SH-SY5Y (cell line): ENCODE measurements at regions not wholly inside any gene's neighbourhood (a gene's known extent, or its start where the extent isn't known, plus 50 kb on each side); places are given as distances from the start of the nearest gene placed in this dataset.

ENCODE experiments used
- GATA2 ChIP-seq: IDR thresholded peaks from 2 replicates; pipeline ENCODE4 v1.6.1; 2011; ENCODE audit warnings: mild to moderate bottlenecking, low read depth, low read length
- GATA3 ChIP-seq: IDR thresholded peaks from 2 replicates; pipeline ENCODE4 v1.6.1; 2011; ENCODE audit warnings: low read depth, mild to moderate bottlenecking, low read length, moderate library complexity

DNA sequence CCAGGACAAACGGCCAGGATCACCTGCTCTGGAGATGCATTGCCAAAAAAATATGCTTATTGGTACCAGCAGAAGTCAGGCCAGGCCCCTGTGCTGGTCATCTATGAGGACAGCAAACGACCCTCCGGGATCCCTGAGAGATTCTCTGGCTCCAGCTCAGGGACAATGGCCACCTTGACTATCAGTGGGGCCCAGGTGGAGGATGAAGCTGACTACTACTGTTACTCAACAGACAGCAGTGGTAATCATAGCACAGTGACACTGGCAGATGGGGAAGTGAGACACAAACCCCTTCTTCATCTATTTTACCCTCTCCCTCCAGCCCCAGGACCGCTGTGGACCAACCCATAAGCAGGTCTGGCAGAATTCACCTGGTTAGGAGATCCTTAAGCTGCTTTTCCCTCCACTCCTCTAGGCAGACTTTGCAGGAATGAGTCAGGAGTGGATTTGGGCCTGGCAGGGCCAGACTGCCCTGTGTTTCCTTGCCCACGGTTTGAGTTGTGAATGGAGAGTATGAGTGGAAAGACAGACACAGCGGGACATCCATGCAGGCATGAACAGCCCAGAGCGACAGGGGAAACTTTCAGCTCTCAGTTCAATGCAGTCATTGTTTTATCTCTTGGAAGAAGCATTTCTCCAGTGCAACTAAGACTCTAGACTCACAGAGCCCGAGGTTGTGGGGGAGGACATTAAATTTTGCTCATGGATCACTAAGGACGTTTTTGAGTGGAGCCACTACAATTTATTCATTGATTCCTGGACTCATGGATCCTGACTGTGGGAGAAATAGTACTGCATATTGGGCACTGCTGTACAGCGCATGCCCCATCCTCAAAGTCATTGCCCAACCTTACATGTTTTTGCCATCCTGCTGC, 75.3 kb upstream of the IGLL5 start:
- no peak for TF ChIP-seq GATA2
- no peak for TF ChIP-seq GATA3

DNA sequence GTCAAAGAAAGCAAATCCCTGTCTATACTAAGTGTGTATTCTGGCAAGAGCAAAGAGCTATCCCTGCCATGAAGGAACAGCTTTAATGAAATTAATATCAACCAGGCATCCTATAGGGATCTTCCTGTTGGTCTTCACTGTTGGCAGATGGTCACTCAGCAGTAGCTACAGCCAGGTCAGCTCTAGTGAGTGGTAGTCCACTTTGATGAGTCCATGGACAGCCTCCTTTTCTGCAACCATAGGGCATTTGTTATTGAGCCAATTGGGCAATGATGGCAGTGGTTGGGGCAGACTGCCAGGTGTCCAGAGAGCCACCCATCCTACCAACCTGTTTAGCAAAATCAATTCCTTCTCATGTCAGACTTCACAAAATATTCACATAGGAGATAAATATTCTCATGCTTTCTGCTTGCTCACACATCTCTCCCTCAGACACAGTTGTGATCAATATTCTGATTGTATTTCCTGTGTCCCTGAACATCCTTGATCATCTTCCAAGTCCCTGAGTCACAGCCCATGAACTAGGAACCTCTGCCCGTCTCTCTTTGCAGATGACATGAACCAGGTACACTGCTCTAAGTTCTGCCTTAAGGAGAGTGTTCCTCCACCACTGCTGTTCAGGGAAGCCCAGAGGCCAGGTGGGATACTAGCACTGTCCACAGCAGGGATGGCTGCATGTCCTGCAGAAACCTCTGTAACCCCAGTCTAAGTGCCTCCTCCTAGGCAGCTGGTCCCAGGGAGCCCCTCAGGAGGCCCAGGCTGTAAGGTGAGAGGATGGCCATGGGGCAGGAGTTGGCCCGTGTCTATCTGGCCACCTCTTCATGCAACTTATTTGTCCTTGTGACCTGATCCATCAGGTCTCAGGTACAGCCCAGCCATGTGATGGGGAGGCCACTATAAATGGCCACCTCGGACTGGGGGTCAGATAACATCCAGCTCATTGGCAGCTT, 74.2 kb upstream of the IGLL5 start:
- TF ChIP-seq GATA2 (no peak), GATA3 (no peak)

DNA sequence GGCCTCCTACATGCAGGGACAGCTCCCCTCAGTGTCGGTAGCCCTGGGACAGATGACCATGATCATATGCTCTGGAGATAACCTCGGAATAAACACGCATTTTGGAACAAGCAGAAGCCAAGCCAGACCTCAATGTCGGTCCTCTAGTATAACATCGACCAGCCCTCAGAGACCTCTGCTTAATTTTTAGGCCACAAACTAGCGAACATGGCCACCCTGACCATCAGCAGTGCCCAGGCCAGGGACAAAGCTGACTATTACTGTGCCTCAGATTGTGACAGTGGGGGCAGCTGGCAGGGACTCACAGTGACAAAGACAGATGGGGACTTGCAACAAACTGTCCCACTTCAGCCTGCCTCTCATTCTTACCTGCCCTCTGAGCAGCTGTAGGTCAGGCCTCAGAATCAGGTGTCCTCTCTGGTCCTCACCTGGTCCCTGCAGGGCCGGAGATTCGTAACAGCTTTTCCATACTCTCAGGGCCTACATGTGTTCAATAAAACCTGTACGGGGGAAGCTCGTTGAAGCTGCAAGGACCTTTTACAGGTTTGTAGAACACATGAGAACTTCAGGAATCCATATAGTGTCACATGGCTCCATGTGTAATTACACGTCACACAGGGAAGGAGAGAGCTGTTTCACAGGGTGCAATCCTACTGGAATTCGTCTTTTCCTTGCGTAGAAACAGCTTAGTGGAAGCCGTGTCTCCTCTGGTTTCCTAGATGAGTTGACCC, 72.8 kb upstream of the IGLL5 start:
- no peak for TF ChIP-seq GATA2
- no peak for TF ChIP-seq GATA3

DNA sequence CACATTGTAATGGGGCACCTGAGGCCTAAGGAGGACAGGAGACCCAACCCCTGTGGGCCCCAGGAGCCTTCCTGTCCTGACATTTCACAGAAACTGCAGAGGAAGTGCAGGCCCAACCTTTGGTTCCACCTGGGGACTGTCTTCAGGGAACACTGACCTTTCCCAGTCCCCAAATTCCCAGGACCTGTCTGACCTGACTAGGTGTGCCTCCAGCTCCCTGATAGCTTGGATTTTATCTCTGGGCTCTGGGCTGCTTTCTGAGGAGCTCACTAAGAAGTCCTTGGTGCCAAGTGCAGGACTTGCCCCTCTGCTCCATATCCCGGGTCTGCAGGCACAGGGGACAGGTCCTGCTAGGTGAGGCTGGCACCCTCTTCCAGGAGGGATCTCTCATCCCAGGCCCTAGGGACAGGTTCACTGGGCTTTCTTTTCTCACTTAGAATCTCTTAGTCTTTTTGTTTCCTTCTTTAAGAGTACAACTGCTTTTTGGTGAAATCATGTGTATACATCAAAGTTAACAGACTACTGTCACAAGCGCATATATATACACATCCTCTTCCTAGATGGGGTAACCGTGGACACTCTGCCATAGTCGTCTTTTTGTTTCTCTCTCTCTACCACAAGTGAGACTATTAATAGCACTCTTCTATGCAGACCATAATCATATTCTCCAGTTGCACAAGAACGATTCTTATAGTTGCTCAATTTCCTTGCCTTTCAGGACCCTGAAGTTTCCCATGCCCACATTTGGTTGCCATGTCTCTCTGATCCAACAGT, 72.0 kb upstream of the IGLL5 start:
- no peak for TF ChIP-seq GATA2
- no peak for TF ChIP-seq GATA3

DNA sequence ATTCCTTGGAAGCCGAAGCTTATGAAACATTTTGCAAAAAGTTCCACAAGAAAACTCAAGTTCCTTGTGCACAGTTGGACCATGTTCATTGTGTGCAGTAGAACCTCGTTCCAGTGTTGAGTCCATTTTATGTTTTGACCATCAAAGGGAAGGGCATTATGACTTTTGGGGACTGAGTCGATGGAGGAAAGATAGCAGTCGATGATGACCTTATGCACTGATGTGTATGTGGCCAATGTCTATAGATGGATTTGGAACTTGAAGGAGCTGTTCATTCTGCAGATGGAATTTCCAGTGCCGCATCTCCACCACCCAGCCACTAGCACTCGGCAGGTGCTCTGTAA, 71.5 kb upstream of the IGLL5 start:
- TF ChIP-seq GATA3 (no peak), GATA2 (no peak)

DNA sequence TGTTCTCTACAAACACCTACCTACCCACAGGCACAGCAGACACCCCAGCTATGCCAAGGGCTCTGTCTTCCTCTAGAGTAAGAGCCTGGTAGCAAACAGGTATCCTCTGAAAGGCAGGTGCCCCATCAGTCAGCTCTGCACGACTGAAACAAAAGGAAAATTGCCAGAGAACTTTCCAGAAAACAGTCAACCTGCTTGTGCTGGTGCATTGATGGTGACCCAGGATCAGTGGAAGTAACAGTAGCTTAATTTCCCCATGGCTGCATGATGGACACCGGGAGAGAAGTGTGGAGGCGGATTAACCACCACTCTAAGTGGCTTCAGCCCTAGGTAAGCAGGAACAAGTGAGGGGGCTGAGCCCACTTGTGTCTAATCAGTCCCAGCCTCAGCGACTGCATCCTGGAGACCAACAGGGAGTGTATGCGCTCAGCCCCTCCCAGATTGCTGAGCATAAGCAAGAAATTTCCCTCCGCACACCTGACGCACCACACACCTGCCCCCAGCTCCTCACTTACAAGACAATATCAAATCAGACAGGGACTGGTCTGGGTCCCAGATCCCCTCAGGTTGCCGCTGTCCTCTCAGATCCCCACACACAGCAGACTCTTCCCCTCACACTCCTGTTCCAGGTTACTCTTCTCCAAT, 70.7 kb upstream of the IGLL5 start:
- no peak for TF ChIP-seq GATA3
- no peak for TF ChIP-seq GATA2

DNA sequence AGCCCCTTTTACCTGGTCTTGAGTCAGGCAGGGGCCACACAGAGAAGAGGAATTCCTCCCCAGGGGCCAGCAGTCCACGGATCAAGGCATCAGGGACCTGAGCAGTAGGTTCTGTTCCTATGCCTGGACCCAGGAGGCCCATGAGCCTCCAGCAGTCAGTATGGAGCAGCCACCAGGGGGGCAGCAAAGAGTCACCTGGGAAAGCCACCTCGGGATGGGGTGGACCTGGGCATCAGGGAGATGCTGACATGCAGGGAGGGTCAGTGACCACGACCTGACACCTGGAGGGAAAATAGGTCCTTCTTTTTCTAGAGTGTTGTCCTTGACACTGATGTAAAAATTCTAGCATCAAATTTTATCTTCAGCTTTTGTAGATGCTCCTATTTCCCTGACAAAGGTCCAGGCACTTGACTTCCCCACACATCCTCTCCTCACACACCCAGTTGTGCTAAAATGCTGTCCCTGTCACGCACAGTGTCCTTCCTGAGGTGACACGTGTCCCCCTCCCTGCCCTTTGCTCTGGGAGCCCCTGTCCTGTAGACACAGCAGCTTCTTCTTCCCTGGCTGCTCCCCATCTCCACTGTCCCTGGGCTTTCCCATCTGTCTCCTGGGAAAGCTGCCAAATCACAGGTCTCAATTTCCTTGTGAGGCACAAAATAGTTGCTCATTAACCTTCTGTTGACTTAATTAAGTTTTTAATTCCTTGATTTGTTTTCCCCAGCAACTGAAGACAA, 70.0 kb upstream of the IGLL5 start:
- no peak for TF ChIP-seq GATA2
- no peak for TF ChIP-seq GATA3

DNA sequence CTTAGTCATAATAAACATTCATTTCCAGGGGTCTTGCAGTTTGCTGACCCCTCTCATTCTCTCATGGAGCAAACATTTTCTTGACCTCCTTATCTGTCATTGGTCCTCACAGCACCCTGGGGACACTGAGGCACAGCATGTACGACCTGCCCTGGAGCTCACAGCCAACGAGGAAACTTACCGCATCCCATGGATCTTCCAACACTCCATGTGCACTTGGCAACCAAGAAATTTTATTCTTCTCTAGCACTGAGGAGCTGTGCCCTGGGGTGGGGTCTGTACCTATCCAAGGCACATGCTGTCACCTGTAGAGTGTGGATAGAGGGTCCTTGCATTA, 69.4 kb upstream of the IGLL5 start:
- no peak for TF ChIP-seq GATA2
- no peak for TF ChIP-seq GATA3

DNA sequence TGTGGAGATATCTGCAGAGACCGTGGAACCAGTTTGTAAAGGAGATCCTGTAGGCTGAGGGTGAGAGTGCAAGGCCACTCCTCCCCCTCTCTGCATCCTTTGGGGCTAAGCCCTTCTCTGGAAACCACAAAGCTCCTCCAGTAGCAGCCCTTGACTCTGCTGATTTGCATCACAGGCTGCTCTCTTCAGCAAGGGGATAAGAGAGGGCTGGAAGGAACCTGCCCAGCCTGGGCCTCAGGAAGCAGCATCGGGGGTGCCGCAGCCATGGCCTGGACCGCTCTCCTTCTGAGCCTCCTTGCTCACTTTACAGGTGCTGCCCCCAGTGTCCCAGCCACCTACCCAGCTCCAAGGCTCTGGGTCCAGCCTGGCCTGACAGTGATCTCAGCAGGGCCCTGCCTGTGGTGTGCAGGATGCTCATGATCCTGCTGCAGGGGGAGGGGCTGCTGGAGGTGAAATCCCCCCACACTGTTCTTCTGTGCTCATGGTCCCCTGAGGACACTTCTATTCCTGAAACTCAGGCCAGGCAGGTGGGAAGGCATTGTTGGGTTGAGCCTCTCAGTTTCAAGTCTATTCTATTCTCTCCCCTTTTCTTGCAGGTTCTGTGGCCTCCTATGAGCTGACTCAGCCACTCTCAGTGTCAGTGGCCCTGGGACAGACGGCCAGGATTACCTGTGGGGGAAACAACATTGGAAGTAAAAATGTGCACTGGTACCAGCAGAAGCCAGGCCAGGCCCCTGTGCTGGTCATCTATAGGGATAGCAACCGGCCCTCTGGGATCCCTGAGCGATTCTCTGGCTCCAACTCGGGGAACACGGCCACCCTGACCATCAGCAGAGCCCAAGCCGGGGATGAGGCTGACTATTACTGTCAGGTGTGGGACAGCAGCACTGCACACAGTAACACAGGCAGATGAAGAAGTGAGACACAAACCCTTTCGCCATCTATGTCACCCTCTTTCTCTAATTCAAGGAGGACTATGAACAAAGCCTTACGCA, 68.5 kb upstream of the IGLL5 start:
- no peak for TF ChIP-seq GATA2
- no peak for TF ChIP-seq GATA3

DNA sequence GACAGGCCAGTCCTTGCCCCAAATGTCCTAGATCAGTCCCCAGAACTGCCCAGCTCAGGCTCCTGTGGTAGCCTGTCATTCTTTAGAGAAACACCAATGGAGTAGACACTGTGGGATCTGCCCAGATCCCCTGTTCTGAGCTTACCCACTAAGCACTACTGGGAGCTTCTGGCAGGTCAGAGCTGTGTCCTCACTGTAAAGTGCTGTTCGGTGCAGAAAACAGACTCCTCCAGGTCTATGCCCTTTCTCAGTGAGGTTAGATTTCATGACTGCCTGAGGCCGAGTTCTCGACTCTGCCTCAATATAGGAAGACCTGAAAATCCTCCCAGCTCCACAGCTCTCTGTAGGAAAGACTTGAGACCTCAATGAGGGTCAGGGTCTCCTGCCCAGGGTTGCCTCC, 67.5 kb upstream of the IGLL5 start:
- TF ChIP-seq GATA2 (no peak), GATA3 (no peak)

DNA sequence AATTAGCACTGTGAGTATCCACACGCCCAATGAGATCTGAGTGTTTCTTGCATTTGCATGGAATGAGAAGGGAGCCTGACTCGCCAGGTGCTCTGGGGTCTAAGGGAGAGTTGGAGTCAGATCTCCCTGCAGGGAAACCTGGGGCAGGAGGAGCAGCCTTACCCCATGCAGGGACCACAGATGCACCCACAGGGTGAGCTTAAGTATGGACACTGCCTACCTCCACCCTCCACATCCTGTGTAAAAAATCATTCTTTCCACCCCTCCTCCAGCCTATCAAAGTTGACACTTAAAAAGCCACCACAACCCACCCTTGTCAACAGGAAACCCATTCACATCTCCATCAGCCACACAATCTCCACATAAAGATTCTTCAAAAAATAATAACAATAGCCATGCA, 67.0 kb upstream of the IGLL5 start:
- no peak for TF ChIP-seq GATA3
- TF ChIP-seq GATA2, result no peak

DNA sequence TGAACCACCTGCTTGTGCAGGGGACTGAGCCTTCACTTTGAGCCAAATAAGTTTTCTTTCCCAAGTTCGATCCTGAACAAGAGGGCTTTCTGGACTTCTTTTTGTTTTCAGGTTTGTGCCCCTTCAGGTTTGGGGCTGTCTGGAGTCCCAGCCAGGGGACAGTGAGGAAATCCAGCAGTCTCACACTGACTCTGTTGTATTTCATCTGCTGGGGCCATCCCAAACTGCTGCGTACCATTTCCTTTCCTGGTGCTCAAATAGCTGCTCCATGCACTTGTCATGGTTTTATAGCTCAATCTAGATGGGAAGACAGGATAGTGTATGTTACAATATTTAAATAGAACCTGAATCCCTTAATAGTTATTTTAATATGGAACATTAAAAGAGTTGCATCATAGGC, 66.3 kb upstream of the IGLL5 start:
- no peak for TF ChIP-seq GATA2
